Spinal cord (tissue), 9 donors: ENCODE measurements at regions not wholly inside any gene's neighbourhood (a gene's known extent, or its start where the extent isn't known, plus 50 kb on each side); places are given as distances from the start of the nearest gene placed in this dataset.

Experiments used
- DNase-seq, 6 donors: peaks; one replicate each; pipeline versions ENCODE4 v3.0.0 to v3.0.0-alpha.2; 2013 to 2015; ENCODE audit warnings: low spot score in 6 of 6, low read depth in 4 of 6
- H3K27ac ChIP-seq: one replicate; pipeline ENCODE4 v1.5.1; 2013; ENCODE audit warnings: low read depth, low read length, control low read depth
- H3K27me3 ChIP-seq: one replicate; pipeline ENCODE4 v1.6.1; 2013; ENCODE audit warnings: low read length; ENCODE audit not compliant: control insufficient read depth, insufficient read depth
- H3K36me3 ChIP-seq: one replicate; pipeline ENCODE4 v1.6.1; 2013; ENCODE audit warnings: low read length; ENCODE audit not compliant: control insufficient read depth, insufficient read depth
- H3K4me1 ChIP-seq: one replicate; pipeline ENCODE4 v1.6.1; 2013; ENCODE audit warnings: low read length; ENCODE audit not compliant: control insufficient read depth, insufficient read depth
- H3K4me3 ChIP-seq: one replicate; pipeline ENCODE4 v1.5.1; 2013; ENCODE audit warnings: low read depth, low read length, control low read depth
- H3K9me3 ChIP-seq: one replicate; pipeline ENCODE4 v1.6.1; 2013; ENCODE audit warnings: low read length; ENCODE audit not compliant: control insufficient read depth, insufficient read depth
- WGBS: methylation state at CpG from one replicate; pipeline ENCODE4 v1.1.5; 2013; ENCODE audit warnings: missing lambda C conversion rate; ENCODE audit not compliant: insufficient coverage; 5-methylcytosine and 5-hydroxymethylcytosine counted together
- donor health status: healthy.

- H3K4me1 ChIP-seq: no peaks in the 10 kb centered on the region
- H3K27ac ChIP-seq: no peak overlapping the region
- DNase-seq: peak in 1 of 6 donors; percentile 72
- H3K36me3 ChIP-seq: no peaks in the 10 kb centered on the region
- no peaks in the 10 kb centered on the region for H3K27me3 ChIP-seq
- no CpG with 5 or more reads among the region's 3 CpGs for WGBS
- no peaks in the 10 kb centered on the region for H3K9me3 ChIP-seq
- H3K4me3 ChIP-seq: no peak overlapping the region
Observed at GRCh38 chr14:65936342-65936975, 523.9 kb downstream of the FUT8 start.

- no peaks in the 10 kb centered on the region for H3K9me3 ChIP-seq
- DNase-seq: no peak
- no peaks in the 10 kb centered on the region for H3K4me1 ChIP-seq
- WGBS: 92% methylated on average over 7 of the region's 8 CpGs
- no peaks in the 10 kb centered on the region for H3K27me3 ChIP-seq
- H3K36me3 ChIP-seq: no peaks in the 10 kb centered on the region
- no peak overlapping the region for H3K27ac ChIP-seq
- no peak overlapping the region for H3K4me3 ChIP-seq
Observed at GRCh38 chr14:65937079-65937959, 524.8 kb downstream of the FUT8 start.

GRCh38 chr14:65937960-65938316 is 525.4 kb downstream of the FUT8 start:
- H3K4me1 ChIP-seq: no peaks in the 10 kb centered on the region

GRCh38 chr14:65938738-65939137 is 526.2 kb downstream of the FUT8 start:
- Histone ChIP-seq H3K27ac (no peak overlapping the region), H3K27me3 (no peaks in the 10 kb centered on the region), H3K4me3 (no peak overlapping the region), H3K9me3 (no peaks in the 10 kb centered on the region), H3K4me1 (no peaks in the 10 kb centered on the region), H3K36me3 (no peaks in the 10 kb centered on the region)
- no CpG with 5 or more reads among the region's 2 CpGs for WGBS
- no peak for DNase-seq

More at GRCh38 chr14:65937960-65938316, 525.4 kb downstream of the FUT8 start:
- Histone ChIP-seq H3K27ac (no peak overlapping the region), H3K36me3 (no peaks in the 10 kb centered on the region), H3K27me3 (no peaks in the 10 kb centered on the region), H3K4me3 (no peak overlapping the region), H3K9me3 (no peaks in the 10 kb centered on the region)
- DNase-seq: no peak

GRCh38 chr14:65939184-65939583 is 526.7 kb downstream of the FUT8 start:
- Histone ChIP-seq H3K4me1 (no peaks in the 10 kb centered on the region), H3K4me3 (no peak overlapping the region), H3K27ac (no peak overlapping the region), H3K27me3 (no peaks in the 10 kb centered on the region), H3K9me3 (no peaks in the 10 kb centered on the region), H3K36me3 (no peaks in the 10 kb centered on the region)
- no peak for DNase-seq
- no CpG with 5 or more reads among the region's 1 CpG for WGBS

- H3K27me3 ChIP-seq: no peaks in the 10 kb centered on the region
- no peak overlapping the region for H3K27ac ChIP-seq
- H3K9me3 ChIP-seq: no peaks in the 10 kb centered on the region
- 92% methylated on average over 2 of the region's 9 CpGs for WGBS
- peak in 1 of 6 donors; percentile 21 for DNase-seq
- H3K36me3 ChIP-seq: no peaks in the 10 kb centered on the region
- no peak overlapping the region for H3K4me3 ChIP-seq
- no peaks in the 10 kb centered on the region for H3K4me1 ChIP-seq
Observed at GRCh38 chr14:65940056-65940735, 527.7 kb downstream of the FUT8 start.

GRCh38 chr14:65941091-65941490 is 528.6 kb downstream of the FUT8 start:
- no CpG with 5 or more reads among the region's 4 CpGs for WGBS
- no peaks in the 10 kb centered on the region for H3K36me3 ChIP-seq
- no peak for DNase-seq
- H3K27me3 ChIP-seq: no peaks in the 10 kb centered on the region
- no peak overlapping the region for H3K4me3 ChIP-seq
- H3K4me1 ChIP-seq: no peaks in the 10 kb centered on the region
- no peaks in the 10 kb centered on the region for H3K9me3 ChIP-seq
- H3K27ac ChIP-seq: no peak overlapping the region

GRCh38 chr14:65943150-65943549 is 530.6 kb downstream of the FUT8 start:
- no peaks in the 10 kb centered on the region for H3K9me3 ChIP-seq
- H3K27me3 ChIP-seq: no peaks in the 10 kb centered on the region
- H3K27ac ChIP-seq: no peak overlapping the region
- no peak for DNase-seq
- H3K4me1 ChIP-seq: no peaks in the 10 kb centered on the region
- no peak overlapping the region for H3K4me3 ChIP-seq
- no peaks in the 10 kb centered on the region for H3K36me3 ChIP-seq

- Histone ChIP-seq H3K9me3 (no peaks in the 10 kb centered on the region), H3K27me3 (peaks cover 2% of the 10 kb centered on the region), H3K4me3 (no peak overlapping the region), H3K4me1 (no peaks in the 10 kb centered on the region), H3K36me3 (no peaks in the 10 kb centered on the region), H3K27ac (no peak overlapping the region)
- DNase-seq: no peak
- 90% methylated on average over 2 of the region's 5 CpGs for WGBS
Observed at GRCh38 chr14:65943916-65944410, 531.4 kb downstream of the FUT8 start.
